ENCODE measurements at regions not wholly inside any gene's neighbourhood (a gene's known extent, or its start where the extent isn't known, plus 50 kb on each side); places are given as distances from the start of the nearest gene placed in this dataset.

- TF ChIP-seq CTCF (IDR thresholded peaks at IDR 0.05) (no peak), POLR2A (IDR thresholded peaks at IDR 0.05) (no peak)
These were observed 501.6 kb upstream of the TNP1 start for GRCh38 chr2:217361483-217361880.
